Germinal center (tissue), 1 donor: ENCODE measurements at regions not wholly inside any gene's neighbourhood (a gene's known extent, or its start where the extent isn't known, plus 50 kb on each side); places are given as distances from the start of the nearest gene placed in this dataset.
"Not testable (repeated sequence)": the region's sequence is repeated elsewhere in the genome, so short reads cannot be mapped to it uniquely, and the experiment has no call there.

ENCODE experiments used
- DNase-seq: peaks from one replicate; pipeline ENCODE4 v3.0.0; 2012; ENCODE audit warnings: mixed read lengths, low spot score

DNA sequence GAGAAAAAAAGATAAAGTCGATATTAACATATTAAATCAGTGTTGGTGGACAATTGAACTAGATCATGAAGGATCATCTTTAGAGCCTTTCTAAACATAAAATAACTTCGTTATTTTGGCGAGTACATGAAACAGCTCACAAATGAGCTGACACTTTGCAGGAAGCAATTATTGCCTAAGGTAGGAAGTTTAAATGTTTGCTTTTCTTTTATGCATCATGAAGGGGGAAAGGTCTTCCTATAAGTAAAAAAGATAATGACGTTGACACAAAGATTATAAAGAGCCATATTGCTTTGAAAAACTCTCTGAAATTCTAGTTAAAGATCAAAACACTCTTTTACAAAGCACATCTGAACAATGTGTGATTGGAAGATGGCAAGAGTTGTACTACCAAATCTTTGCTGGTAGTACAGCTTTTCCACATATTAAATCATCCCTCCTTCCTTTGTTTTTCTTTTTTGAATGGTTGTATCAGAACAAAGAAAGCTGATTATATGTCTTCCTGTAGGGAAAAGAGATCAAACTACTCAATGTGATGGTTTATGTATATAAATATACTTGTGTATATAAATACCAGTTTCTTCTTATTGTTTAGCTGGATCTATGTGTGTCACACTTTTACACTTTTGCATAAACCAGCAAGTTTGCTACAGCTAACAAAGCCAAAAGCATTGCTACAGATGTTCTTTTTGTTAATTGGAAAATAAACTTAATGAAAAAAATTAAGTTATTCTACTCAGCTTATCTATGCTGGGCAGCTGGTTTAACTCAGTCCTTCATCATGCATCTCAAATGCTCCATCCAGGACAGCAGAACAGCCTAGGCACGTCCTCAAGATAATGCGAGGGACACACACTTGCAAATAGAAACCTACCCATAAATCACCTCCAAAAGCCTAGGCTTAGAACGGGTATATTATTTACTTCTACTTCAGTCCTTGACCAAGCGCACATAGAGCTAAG lies 850.8 kb upstream of the ROBO1 start:
- no peak for DNase-seq

- DNase-seq, result no peak
These were observed 844.6 kb upstream of the ROBO1 start for GRCh38 chr3:80612366-80612765.

DNA sequence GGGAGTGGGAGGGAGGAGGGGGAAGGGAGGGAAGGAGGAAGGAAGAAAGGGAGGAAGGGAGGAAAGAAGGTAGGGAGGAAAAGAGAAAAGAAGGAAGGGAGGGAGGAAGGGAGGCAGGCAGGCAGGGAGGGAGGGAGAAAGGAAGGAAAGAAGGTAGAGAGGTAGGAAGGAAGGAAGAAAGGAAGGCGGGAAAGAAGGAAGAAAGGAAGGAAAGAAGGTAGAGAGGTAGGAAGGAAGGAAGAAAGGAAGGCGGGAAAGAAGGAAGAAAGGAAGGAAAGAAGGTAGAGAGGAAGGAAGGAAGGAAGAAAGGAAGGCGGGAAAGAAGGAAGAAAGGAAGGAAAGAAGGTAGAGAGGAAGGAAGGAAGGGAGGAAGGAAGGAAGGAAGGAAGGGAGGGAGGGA lies 840.3 kb upstream of the ROBO1 start:
- not testable (repeated sequence) for DNase-seq

DNA sequence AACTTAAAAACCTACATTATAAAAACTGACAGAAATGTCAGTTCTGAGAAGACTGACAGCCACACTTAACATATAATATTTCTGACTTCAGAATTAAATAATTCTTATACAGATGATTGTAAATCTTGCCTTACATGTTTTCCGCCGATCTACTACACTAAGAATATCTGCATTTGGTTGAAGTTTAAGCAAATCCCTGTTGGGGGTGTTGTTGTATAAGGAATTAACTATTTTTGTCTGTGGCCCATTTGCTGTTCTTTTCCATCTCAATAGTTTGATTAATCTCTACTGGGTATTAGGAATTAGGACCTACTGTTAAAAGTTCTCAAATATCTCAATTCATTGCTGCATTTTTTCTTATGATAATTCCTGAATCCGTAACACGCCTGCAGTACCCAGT lies 838.3 kb upstream of the ROBO1 start:
- DNase-seq, result no peak

GRCh38 chr3:80601479-80601878 lies 833.7 kb upstream of the ROBO1 start:
- DNase-seq, result no peak

DNA sequence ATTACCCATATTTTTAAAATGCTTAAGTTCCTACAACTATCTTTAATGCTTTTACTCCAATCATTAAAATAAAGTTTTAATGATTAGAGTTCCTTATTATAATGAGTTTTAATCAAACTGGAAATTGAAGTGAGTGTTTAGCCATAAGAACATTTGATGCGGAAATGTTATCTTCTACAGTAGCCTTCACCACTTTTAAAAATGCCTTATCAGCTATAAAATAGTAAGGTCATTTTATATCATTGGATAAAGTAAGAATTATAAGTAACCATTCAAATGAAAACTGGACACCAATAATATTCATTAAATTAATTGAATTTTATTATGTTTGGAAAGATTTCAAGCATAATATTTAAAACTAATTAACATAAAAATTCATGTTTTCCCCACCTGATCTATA lies 825.0 kb upstream of the ROBO1 start:
- no peak for DNase-seq

DNA sequence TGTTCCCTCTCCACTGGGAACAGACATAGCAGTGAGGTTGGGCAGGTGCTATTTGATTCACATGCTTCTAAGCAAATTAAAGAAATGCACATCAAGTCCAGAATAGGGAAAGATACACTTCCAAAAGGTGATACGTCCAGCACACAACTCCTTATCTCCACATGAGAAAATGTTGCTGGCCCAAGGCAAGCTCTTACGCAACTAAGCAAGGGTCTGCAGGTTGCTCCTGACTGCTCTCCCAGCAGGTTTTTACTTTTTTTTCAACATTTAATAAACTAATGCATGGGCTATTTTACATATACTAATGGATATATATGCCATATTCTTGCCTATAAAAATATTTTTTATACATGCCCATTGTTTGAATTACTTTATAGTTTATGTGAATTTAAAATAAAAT lies 818.5 kb upstream of the ROBO1 start:
- DNase-seq, result no peak

DNA sequence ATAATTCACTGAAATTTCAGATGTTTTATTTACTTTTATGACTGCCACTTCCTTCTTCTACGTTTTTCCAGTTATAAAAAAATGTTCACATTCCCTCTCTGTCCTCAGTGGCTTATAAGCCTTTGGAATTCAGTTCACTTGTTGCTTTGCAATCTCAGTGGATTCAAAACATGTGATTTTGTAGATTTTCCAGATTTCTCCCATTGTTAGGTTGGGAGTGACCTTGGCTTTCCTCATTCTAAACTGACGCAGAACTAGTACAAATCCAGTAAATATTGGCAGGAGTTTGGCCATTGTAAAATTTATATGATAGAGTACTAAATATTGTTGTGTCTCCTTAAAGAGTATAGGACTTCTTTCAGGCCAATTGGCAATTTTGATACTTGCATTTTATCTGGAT lies 812.3 kb upstream of the ROBO1 start:
- DNase-seq, result no peak

- no peak for DNase-seq
These were observed 796.6 kb upstream of the ROBO1 start for GRCh38 chr3:80564391-80564790.

DNA sequence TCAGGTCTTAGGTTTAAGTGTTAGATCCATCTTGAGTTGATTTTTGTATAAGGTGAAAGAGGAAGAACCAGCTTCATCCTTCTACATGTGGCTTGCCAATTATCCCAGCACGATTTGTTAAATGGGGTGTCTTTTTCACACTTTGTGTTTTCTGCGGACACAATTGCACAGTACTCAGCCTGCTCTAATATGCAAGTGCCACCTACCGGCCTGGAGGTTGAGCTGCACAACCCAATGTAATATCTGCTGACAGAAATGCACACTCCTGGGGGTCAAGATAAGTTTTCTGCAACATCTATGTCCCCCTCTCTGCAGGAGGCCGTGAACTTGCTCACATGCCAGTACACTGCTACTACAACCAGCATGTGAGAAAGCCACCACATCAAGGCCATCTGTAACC lies 791.9 kb upstream of the ROBO1 start:
- DNase-seq, result no peak

DNA sequence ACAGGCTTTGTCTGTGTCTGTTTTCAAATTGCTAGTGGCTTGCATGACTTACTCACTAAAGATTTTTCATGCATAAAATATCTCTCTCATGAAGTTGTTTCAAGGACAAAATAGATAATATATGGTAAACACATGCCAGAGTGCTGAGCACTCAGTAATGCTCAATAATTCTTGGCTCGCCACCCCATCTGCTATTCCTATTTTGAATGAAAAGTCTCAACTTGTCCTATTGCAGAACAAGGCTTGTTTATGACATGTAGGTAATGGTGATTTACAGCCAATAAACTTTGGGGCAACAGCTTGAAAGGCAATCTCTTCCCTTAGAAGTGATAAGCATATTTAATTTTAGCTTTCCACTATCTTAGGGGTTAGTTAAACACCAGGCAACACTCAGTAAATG lies 789.0 kb upstream of the ROBO1 start:
- no peak for DNase-seq

DNA sequence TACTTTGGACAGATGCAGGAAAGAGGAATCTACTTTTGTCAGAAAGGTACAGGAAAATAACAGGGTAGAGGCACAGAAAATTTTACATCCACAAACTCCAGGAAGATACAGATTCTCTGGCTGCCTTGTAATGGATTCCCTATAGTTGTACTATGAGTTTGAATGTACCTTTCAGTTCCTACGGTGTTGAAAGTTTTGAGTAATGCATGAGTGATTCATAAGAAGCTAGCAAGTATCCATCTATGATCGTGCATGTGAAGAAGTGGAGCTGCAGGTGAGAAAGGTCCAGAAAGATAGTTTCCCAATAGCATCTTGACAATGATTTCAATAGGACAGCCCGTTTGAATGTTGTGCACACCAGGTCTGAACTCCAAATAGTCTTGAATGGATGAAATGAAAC lies 786.5 kb upstream of the ROBO1 start:
- DNase-seq, result no peak

DNA sequence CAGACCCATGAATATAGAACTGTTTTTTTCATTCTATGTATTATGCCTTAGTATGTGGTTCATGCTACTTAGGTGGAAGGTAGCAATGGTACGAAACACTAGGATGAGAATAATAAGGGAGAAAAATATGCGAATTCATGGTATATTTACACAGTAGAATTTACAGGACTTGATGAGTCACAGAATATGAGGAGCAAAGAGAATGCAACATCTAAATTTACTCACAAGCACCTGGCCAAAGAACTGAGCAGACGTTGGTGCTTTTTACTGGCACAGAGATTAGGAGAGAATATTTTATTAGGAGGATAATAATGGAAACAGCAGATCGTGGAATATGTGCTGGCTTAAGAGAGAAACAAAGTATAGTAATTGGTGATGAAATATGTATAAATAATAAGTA lies 785.4 kb upstream of the ROBO1 start:
- no peak for DNase-seq

DNA sequence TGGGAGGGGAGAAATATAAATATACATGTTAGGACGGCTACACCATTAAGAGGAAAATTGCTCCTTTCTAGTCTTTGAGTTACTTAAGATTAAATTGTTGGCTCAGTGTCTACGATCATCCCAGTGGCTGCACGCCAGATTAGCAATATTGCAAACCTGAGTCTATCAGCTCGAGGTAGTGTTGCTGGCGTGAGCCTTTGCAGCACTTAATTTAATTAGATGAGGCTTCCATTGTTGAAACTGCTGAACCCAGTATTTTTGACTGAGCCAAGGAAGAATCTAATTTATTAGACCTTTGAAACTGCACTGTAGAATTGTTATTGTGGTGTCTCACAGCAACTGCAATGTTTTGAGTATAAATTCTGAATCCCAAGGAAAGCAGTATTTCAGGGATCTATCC lies 782.4 kb upstream of the ROBO1 start:
- no peak for DNase-seq

- no peak for DNase-seq
These were observed 781.4 kb upstream of the ROBO1 start for GRCh38 chr3:80549173-80549572.

DNA sequence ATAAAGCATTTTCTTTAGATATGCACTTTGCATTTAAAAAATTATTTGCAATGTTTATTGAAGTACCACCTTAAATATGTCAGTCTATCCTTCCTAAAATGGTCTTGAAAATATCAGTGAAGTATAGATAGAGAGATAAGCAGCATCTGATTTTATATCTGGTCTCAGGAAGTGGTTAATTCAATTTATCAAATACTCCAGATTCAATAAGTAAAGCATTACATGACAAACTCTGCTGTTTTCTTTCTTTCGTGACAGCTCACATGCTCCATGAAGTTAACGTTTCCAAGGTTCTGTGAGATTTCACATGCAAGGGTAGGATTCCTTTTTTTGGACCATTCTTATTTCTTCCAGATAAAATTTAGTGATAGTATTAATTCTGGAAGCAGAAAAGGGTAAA lies 775.4 kb upstream of the ROBO1 start:
- DNase-seq, result no peak

DNA sequence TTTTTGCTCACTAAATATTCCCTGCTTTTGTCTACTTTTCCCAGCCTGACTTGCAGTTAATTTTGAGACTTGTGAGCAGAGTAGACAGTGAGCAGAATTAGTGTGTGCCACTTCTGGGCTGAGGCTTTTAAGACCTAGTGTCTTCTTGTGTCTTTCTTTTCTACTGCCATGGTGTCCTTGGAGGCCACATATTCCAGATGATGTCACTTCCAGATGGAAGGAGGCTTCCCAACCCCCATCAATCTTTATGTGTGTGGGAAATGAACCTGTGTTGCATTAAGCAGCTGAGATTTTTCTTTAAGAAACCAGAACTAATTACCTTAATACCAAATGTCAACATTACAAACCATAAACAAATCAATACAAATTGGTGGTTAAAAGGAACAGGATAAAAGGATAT lies 774.7 kb upstream of the ROBO1 start:
- no peak for DNase-seq

DNA sequence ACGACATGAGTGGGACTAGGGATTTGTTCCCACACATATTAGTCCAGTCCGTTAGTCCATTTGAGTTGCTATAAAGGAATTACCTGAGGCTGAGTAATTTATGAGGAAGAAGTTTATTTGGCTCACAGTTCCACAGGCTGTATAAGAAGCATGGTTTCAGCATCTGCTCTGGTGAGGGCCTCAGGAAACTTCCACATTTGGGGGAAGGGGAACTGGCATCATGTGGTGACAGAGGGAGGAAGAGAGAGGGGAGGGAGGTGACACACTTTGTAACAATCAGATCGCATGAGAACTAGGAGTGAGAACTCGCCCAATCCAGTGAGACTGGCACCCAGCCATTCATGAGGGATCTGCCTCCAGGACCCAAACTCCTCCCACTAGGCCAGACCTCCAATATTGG lies 769.9 kb upstream of the ROBO1 start:
- no peak for DNase-seq

DNA sequence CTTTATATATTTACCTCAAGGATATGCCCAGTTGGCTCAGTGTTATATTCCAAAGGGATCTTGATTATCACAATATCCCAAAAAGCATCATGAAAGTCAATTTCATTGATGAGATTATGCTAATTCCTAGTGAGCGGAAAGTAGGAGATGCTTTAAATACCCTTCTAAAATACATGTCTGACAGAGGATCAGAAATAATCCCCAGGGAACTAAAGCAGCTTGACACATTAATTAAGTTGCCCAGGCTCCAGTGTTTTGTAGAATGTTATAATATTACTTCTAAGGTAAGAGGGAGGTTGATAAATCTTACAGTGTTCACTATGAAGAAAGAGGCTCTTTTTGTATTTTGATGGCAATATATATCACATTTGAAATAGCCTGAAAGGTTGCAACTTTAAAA lies 767.5 kb upstream of the ROBO1 start:
- DNase-seq, result no peak

DNA sequence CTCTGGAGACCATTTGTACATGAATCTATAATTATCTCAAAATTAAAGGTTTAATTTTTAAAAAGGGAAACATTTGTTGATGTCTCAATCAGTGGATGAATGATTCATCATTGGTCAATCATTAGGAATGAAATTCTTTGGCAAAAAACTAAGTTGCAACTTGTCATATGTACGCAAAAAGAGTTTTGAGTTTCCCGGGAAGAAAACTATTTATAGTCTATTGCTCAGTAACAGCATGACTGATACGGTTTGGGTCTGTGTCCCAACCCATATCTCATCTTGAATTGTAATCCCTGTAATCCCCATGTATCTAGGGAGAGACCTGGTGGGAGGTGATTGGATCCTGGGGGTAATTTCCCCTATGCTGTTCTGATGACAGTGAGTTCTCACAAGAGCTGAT lies 765.8 kb upstream of the ROBO1 start:
- DNase-seq, result no peak

- DNase-seq, result no peak
These were observed 758.4 kb upstream of the ROBO1 start for GRCh38 chr3:80526153-80526552.

- no peak for DNase-seq
These were observed 753.3 kb upstream of the ROBO1 start for GRCh38 chr3:80521081-80521480.

GRCh38 chr3:80519436-80519835 lies 751.6 kb upstream of the ROBO1 start:
- no peak for DNase-seq

GRCh38 chr3:80496452-80496851 lies 728.7 kb upstream of the ROBO1 start:
- no peak for DNase-seq
